ENCODE measurements at regions not wholly inside any gene's neighbourhood (a gene's known extent, or its start where the extent isn't known, plus 50 kb on each side); places are given as distances from the start of the nearest gene placed in this dataset.

DNA sequence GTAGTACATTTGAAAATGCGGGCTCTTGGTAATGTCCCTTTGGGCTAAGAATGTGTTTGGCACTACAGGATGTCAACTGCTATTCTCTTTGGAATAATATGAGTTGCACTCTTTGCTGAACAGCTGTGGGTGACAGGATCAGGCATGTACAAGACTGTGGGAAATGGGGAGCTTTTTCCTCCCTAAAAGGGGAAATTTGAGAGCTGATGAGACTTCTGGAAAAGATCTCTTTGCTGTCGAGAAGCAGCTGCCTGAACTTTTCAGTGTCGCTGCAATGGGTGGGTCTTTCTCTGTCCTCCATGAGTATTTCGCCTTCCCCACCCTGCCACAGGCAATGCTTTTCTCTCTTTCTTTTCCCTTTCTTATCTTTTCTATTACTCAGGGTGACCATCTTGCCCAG, 762.2 kb upstream of the GCFC2 start:
- intact Hi-C loops (cut with DNase I): no loop called here
- DNase-seq: no peak
- 64% methylated on average over 4 of the region's 4 CpGs for WGBS (ENCODE audit: insufficient coverage, low coverage, low lambda C conversion rate, missing lambda C conversion rate)
- no peaks in the 10 kb centered on the region for H3K36me3 ChIP-seq
- no peaks in the 10 kb centered on the region for H3K4me1 ChIP-seq
- no peak for TF ChIP-seq POLR2A (IDR thresholded peaks at IDR 0.05)
- TF ChIP-seq, protein P1, sequence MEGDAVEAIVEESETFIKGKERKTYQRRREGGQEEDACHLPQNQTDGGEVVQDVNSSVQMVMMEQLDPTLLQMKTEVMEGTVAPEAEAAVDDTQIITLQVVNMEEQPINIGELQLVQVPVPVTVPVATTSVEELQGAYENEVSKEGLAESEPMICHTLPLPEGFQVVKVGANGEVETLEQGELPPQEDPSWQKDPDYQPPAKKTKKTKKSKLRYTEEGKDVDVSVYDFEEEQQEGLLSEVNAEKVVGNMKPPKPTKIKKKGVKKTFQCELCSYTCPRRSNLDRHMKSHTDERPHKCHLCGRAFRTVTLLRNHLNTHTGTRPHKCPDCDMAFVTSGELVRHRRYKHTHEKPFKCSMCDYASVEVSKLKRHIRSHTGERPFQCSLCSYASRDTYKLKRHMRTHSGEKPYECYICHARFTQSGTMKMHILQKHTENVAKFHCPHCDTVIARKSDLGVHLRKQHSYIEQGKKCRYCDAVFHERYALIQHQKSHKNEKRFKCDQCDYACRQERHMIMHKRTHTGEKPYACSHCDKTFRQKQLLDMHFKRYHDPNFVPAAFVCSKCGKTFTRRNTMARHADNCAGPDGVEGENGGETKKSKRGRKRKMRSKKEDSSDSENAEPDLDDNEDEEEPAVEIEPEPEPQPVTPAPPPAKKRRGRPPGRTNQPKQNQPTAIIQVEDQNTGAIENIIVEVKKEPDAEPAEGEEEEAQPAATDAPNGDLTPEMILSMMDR (IDR thresholded peaks at IDR 0.05): no peak
- no peak for ATAC-seq
- H3K4me3 ChIP-seq: no peak overlapping the region
- H3K27ac ChIP-seq: no peak overlapping the region
- no peaks in the 10 kb centered on the region for H3K9me3 ChIP-seq
- H3K27me3 ChIP-seq: no peaks in the 10 kb centered on the region

DNA sequence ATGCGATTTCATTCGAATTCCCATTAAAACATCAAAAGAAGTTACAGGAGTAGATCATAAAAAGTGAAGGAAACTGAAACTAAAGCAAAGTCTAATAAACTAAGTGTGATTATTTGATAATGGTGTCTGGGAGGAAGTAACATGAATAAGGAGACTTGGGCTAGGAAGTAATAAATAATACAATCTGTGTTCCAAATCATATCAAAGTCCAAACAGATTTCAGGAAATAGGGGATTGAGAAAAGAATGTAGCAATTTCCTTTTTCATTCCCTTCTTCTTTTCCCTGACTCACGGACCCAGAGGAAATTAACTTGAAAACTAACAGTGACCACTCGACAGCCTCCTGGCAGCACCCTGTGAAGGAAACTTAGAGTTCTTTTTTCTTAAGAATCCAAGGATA, 758.4 kb upstream of the GCFC2 start:
- Histone ChIP-seq H3K4me3 (no peak overlapping the region), H3K27ac (no peak overlapping the region), H3K27me3 (no peaks in the 10 kb centered on the region), H3K36me3 (no peaks in the 10 kb centered on the region), H3K9me3 (no peaks in the 10 kb centered on the region), H3K4me1 (no peaks in the 10 kb centered on the region)
- WGBS (ENCODE audit: insufficient coverage, low coverage, low lambda C conversion rate, missing lambda C conversion rate): 39% methylated on average over 4 of the region's 4 CpGs
- intact Hi-C loops (cut with DNase I): no loop called here
- no peak for TF ChIP-seq POLR2A (IDR thresholded peaks at IDR 0.05)
- TF ChIP-seq, protein P1 (IDR thresholded peaks at IDR 0.05): no peak
- ATAC-seq (no peak), DNase-seq (no peak)

DNA sequence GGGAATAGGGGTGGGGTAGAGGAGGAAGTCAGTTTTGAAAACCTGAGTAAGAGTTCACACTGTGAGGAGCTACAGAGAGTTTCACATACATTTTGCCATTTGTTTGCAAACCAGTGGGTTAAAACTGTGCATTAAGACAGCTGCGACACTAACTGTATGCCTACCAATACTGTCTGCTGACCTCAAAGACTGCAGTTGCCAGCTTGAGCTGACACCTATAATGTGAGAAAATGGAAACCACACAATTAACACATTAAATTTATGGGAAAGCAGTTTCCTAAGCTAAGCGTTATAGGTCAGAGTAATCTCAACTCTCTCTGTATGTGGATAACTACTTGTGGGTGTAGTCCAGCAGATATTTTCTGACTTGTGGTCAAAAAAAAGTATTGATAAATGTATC, 756.6 kb upstream of the GCFC2 start:
- H3K4me1 ChIP-seq: no peaks in the 10 kb centered on the region
- WGBS (ENCODE audit: insufficient coverage, low coverage, low lambda C conversion rate, missing lambda C conversion rate): 76% methylated on average over 2 of the region's 2 CpGs
- H3K27me3 ChIP-seq: no peaks in the 10 kb centered on the region
- no peak overlapping the region for H3K4me3 ChIP-seq
- no peak for TF ChIP-seq POLR2A (IDR thresholded peaks at IDR 0.05)
- TF ChIP-seq, protein P1 (IDR thresholded peaks at IDR 0.05): no peak
- H3K36me3 ChIP-seq: no peaks in the 10 kb centered on the region
- no peak overlapping the region for H3K27ac ChIP-seq
- no peaks in the 10 kb centered on the region for H3K9me3 ChIP-seq
- DNase-seq (no peak), ATAC-seq (no peak)
- intact Hi-C loops (cut with DNase I): no loop called here

DNA sequence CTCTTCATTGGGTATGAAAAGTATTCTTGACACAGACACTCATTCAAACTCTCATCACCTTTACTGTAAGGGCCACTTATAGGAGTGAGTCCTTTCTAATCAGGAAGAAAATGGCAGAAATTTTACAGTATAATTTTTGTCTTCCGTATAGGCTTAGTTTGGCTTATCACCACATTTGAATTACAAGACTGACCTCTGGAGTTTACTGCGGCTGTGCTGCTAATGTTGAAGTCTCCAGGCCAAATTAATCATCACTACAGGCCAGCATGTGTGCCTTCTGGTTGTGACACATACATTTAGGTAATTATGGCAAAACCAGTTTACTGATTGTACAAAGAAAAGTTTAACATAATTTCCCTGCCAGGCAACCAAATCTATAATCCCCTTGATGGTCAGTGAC, 753.6 kb upstream of the GCFC2 start:
- WGBS (ENCODE audit: insufficient coverage, low coverage, low lambda C conversion rate, missing lambda C conversion rate): 48% methylated on average over 2 of the region's 2 CpGs
- Histone ChIP-seq H3K27ac (no peak overlapping the region), H3K4me1 (no peaks in the 10 kb centered on the region), H3K36me3 (no peaks in the 10 kb centered on the region), H3K27me3 (no peaks in the 10 kb centered on the region), H3K9me3 (no peaks in the 10 kb centered on the region), H3K4me3 (no peak overlapping the region)
- ATAC-seq: no peak
- TF ChIP-seq, protein P1 (IDR thresholded peaks at IDR 0.05): no peak
- no peak for TF ChIP-seq POLR2A (IDR thresholded peaks at IDR 0.05)
- no peak for DNase-seq
- intact Hi-C loops (cut with DNase I): no loop called here

DNA sequence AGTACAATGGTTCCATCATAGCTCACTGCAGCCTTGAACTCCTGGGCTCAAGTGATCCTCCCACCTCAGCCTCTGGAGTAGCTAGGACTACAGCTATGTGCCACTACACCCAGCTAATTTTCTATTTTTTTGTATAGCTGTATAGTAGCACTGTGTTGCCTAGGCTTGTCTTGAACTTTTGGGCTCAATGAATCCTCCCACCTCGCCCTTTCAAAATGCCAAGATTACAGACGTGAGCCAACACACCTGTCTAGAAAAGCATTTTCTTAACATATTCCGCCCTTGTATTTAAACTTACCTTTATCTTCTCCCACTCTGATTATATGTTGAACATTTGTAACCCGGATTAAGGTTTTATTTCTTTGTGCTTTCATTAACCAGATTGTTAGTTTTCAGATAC, 750.7 kb upstream of the GCFC2 start:
- H3K9me3 ChIP-seq: no peaks in the 10 kb centered on the region
- intact Hi-C loops (cut with DNase I): no loop called here
- no peak overlapping the region for H3K27ac ChIP-seq
- H3K36me3 ChIP-seq: no peaks in the 10 kb centered on the region
- no peak for TF ChIP-seq POLR2A (IDR thresholded peaks at IDR 0.05)
- TF ChIP-seq, protein P1 (IDR thresholded peaks at IDR 0.05): no peak
- H3K27me3 ChIP-seq: no peaks in the 10 kb centered on the region
- 42% methylated on average over 4 of the region's 4 CpGs for WGBS (ENCODE audit: insufficient coverage, low coverage, low lambda C conversion rate, missing lambda C conversion rate)
- ATAC-seq (no peak), DNase-seq (no peak)
- no peak overlapping the region for H3K4me3 ChIP-seq
- H3K4me1 ChIP-seq: no peaks in the 10 kb centered on the region

Measured in right lobe of liver (tissue), 6 donors.